Gastrocnemius medialis (tissue), 4 donors: ENCODE measurements at regions not wholly inside any gene's neighbourhood (a gene's known extent, or its start where the extent isn't known, plus 50 kb on each side); places are given as distances from the start of the nearest gene placed in this dataset.

Experiments used
- POLR2A ChIP-seq, 2 donors: fragments of 450-650 bp; IDR thresholded peaks; one replicate each; pipeline ENCODE4 v1.6.1; 2017; ENCODE audit warnings: antibody characterized with exemption in 2 of 2, mild to moderate bottlenecking in 2 of 2, moderate library complexity in 2 of 2
- TF ChIP-seq, protein P1 (sequence below), 5 experiments: fragments of 450-650 bp in 3 of 5; fragments of 200-600 bp in 2 of 5; sonication (generic) in 2 of 5; IDR thresholded peaks in 4 of 5; conservative IDR thresholded peaks in 1 of 5; 1 replicate in 4 of 5; 2 replicates in 1 of 5; pipeline ENCODE4 v1.5.1; 2016 to 2019; ENCODE audit warnings: antibody characterized with exemption in 5 of 5, mild to moderate bottlenecking in 3 of 5, moderate library complexity in 3 of 5

GRCh38 chr2:138329591-138329990 lies 172.0 kb upstream of the SPOPL start:
- TF ChIP-seq POLR2A (IDR thresholded peaks at IDR 0.05): no peak
- TF ChIP-seq, protein P1, sequence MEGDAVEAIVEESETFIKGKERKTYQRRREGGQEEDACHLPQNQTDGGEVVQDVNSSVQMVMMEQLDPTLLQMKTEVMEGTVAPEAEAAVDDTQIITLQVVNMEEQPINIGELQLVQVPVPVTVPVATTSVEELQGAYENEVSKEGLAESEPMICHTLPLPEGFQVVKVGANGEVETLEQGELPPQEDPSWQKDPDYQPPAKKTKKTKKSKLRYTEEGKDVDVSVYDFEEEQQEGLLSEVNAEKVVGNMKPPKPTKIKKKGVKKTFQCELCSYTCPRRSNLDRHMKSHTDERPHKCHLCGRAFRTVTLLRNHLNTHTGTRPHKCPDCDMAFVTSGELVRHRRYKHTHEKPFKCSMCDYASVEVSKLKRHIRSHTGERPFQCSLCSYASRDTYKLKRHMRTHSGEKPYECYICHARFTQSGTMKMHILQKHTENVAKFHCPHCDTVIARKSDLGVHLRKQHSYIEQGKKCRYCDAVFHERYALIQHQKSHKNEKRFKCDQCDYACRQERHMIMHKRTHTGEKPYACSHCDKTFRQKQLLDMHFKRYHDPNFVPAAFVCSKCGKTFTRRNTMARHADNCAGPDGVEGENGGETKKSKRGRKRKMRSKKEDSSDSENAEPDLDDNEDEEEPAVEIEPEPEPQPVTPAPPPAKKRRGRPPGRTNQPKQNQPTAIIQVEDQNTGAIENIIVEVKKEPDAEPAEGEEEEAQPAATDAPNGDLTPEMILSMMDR (IDR thresholded peaks at IDR 0.05 in 4 of 5, conservative IDR thresholded peaks at IDR 0.05 in 1 of 5): no peak
